ENCODE measurements at regions not wholly inside any gene's neighbourhood (a gene's known extent, or its start where the extent isn't known, plus 50 kb on each side); places are given as distances from the start of the nearest gene placed in this dataset.

DNA sequence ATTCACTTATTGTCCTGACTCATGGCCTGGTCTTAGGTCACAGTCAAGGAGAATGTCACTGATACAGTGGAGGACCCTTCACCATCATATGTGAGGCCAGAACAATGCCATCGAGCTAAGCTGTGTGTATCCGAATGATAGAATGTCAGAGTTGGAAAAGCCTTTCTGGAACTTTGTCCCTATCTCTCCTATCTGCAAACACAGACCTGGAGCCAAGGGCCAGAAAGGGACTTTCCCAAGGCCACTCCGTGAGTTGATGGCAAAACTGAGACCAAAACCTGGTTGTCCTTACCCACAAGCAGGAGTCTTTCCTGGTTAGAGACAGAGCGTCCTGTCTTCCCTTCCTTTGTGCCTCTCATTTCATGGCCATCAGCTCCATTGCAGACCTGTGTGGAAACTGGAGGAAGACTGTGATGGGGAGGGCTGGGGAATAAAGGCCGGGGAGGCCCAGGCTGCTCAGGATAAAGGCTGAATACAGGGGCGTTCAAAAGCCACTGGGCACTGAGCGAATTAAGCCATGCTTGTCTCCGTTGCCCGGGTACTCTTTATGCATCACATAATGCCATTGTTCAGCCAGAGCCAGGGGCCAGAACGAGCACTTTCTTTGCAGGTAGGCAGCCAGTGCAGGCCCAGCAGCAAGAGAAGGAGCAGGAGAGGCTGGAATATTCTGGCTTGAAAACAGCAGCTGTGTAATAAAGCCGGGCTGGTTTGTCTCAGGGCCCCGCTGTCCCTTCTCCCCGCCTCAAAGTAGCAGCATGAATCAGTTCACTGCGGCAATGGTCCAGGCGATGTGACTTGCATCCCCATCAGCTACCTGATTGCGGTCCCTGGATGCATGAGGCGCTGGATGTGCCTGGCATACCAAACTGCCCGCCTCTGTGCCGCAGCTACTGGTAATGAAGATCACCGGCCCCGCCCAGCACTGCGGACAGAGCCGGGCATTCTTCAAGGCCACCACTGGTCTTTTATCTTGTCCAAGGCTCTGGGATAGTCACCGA is 143.0 kb downstream of the RPS24 start:
- TF ChIP-seq, protein P1, sequence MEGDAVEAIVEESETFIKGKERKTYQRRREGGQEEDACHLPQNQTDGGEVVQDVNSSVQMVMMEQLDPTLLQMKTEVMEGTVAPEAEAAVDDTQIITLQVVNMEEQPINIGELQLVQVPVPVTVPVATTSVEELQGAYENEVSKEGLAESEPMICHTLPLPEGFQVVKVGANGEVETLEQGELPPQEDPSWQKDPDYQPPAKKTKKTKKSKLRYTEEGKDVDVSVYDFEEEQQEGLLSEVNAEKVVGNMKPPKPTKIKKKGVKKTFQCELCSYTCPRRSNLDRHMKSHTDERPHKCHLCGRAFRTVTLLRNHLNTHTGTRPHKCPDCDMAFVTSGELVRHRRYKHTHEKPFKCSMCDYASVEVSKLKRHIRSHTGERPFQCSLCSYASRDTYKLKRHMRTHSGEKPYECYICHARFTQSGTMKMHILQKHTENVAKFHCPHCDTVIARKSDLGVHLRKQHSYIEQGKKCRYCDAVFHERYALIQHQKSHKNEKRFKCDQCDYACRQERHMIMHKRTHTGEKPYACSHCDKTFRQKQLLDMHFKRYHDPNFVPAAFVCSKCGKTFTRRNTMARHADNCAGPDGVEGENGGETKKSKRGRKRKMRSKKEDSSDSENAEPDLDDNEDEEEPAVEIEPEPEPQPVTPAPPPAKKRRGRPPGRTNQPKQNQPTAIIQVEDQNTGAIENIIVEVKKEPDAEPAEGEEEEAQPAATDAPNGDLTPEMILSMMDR (IDR thresholded peaks at IDR 0.05), result no peak
- no peak for TF ChIP-seq POLR2A (IDR thresholded peaks at IDR 0.05)

All from thyroid gland (tissue), 4 donors.